ENCODE measurements at regions not wholly inside any gene's neighbourhood (a gene's known extent, or its start where the extent isn't known, plus 50 kb on each side); places are given as distances from the start of the nearest gene placed in this dataset.

GRCh38 chr12:94760786-94761185 lies 110.4 kb upstream of the TMCC3 start:
- Histone ChIP-seq H3K27ac (ENCODE audit: low read length) (no peak overlapping the region), H3K4me1 (ENCODE audit: control insufficient read depth, insufficient read depth, low read length) (no peaks in the 10 kb centered on the region; the same call in 1 of the 2 replicates), H3K27me3 (ENCODE audit: control insufficient read depth, insufficient read depth, low read length) (no peaks in the 10 kb centered on the region), H3K4me3 (ENCODE audit: low read depth in 2 of 2, low read length in 2 of 2) (no peak overlapping the region), H3K36me3 (ENCODE audit: control insufficient read depth, insufficient read depth, low read length) (no peaks in the 10 kb centered on the region), H3K9me3 (ENCODE audit: control insufficient read depth, insufficient read depth, low read depth, low read length) (no peaks in the 10 kb centered on the region)
- no peak for TF ChIP-seq POLR2AphosphoS5 (IDR thresholded peaks at IDR 0.05; ENCODE audit: low read depth, low read length)
- no peak for TF ChIP-seq CTCF (IDR thresholded peaks at IDR 0.05)
- TF ChIP-seq REST (IDR thresholded peaks at IDR 0.05; ENCODE audit: insufficient read depth in 1 of 2, low read depth in 2 of 2, low read length in 1 of 2) = no peak
- TF ChIP-seq SIN3A (IDR thresholded peaks at IDR 0.05; ENCODE audit: borderline replicate concordance, insufficient read depth, low read depth, low read length) = no peak
- DNase-seq (ENCODE audit: low read depth, low spot score) (no peak), ATAC-seq (no peak)
- ChIA-PET POLR2A (no interaction called here), CTCF (no interaction called here)
- intact Hi-C loops (cut with micrococcal nuclease; ENCODE audit: unreplicated experiment) (loop anchor here (10.0 kb wide), 1 partner anchor 216 kb away; no protein-coding TSS in a partner anchor), in situ Hi-C loops (cut with HindIII; ENCODE audit: low pct_unique_long_range_greater_than_20kb, low sequenced_read_pairs) (no loop called here)
- BruUV-seq (replicated peaks) = no TSS peak

- CTCF ChIA-PET = no interaction called here
- in situ Hi-C loops (cut with HindIII; ENCODE audit: low pct_unique_long_range_greater_than_20kb, low sequenced_read_pairs) = no loop called here
- no peak for DNase-seq (ENCODE audit: low read depth, low spot score)
Observed at GRCh38 chr12:94756789-94757188, 106.4 kb upstream of the TMCC3 start.

More at GRCh38 chr12:94756789-94757188, 106.4 kb upstream of the TMCC3 start:
- Histone ChIP-seq H3K4me1 (ENCODE audit: control insufficient read depth, insufficient read depth, low read length) (no peaks in the 10 kb centered on the region), H3K4me3 (ENCODE audit: low read depth in 2 of 2, low read length in 2 of 2) (no peak overlapping the region), H3K27me3 (ENCODE audit: control insufficient read depth, insufficient read depth, low read length) (peaks cover 5% of the 10 kb centered on the region; the same call in 1 of the 2 replicates), H3K36me3 (ENCODE audit: control insufficient read depth, insufficient read depth, low read length) (no peaks in the 10 kb centered on the region), H3K9me3 (ENCODE audit: control insufficient read depth, insufficient read depth, low read depth, low read length) (no peaks in the 10 kb centered on the region), H3K27ac (ENCODE audit: low read length) (no peak overlapping the region)
- POLR2A ChIA-PET = no interaction called here
- no TSS peak for BruUV-seq (replicated peaks)
- no peak for TF ChIP-seq POLR2AphosphoS5 (IDR thresholded peaks at IDR 0.05; ENCODE audit: low read depth, low read length)
- TF ChIP-seq SIN3A (IDR thresholded peaks at IDR 0.05; ENCODE audit: borderline replicate concordance, insufficient read depth, low read depth, low read length) = no peak
- TF ChIP-seq REST (IDR thresholded peaks at IDR 0.05; ENCODE audit: insufficient read depth in 1 of 2, low read depth in 2 of 2, low read length in 1 of 2) = no peak
- no peak for TF ChIP-seq TCF7L2 (IDR thresholded peaks at IDR 0.05; ENCODE audit: low read depth, low read length)
- no peak for TF ChIP-seq CTCF (IDR thresholded peaks at IDR 0.05)
- intact Hi-C loops (cut with micrococcal nuclease; ENCODE audit: unreplicated experiment) = no loop called here
- no peak for ATAC-seq

Measured in Panc1 (cell line).